Hepatocyte (in vitro differentiated cells): ENCODE measurements at regions not wholly inside any gene's neighbourhood (a gene's known extent, or its start where the extent isn't known, plus 50 kb on each side); places are given as distances from the start of the nearest gene placed in this dataset.

Experiments used
- EZH2 ChIP-seq: fragments of 200-600 bp; sonication (generic); IDR thresholded peaks from 2 replicates; pipeline ENCODE4 v1.6.1; 2016; ENCODE audit warnings: antibody characterized with exemption, mild to moderate bottlenecking, borderline replicate concordance
- TF ChIP-seq, protein P1 (sequence below): fragments of 200-600 bp; sonication (generic); IDR thresholded peaks from 2 replicates; pipeline ENCODE4 v1.5.1; 2016; ENCODE audit warnings: antibody characterized with exemption, mild to moderate bottlenecking; ENCODE audit not compliant: poor library complexity

DNA sequence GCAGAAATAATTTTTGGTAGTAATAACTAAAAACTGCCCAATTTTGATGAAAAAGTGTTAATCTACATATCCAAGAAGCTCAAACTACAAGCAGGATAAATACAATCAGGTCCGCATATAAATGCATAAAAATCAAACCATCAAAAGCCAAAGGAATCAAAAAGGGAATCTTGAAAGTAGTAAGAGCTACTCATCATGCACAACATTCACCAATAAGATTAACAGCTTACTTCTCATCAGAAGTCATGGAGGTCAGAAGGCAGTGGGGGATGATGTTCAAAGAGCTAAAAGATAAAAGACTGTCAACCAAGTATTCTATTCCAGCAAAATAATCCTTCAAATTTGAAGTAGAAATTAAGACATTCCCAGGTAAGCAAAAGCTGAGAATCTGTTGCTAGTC, 76.4 kb downstream of the CRPPA start:
- TF ChIP-seq, protein P1, sequence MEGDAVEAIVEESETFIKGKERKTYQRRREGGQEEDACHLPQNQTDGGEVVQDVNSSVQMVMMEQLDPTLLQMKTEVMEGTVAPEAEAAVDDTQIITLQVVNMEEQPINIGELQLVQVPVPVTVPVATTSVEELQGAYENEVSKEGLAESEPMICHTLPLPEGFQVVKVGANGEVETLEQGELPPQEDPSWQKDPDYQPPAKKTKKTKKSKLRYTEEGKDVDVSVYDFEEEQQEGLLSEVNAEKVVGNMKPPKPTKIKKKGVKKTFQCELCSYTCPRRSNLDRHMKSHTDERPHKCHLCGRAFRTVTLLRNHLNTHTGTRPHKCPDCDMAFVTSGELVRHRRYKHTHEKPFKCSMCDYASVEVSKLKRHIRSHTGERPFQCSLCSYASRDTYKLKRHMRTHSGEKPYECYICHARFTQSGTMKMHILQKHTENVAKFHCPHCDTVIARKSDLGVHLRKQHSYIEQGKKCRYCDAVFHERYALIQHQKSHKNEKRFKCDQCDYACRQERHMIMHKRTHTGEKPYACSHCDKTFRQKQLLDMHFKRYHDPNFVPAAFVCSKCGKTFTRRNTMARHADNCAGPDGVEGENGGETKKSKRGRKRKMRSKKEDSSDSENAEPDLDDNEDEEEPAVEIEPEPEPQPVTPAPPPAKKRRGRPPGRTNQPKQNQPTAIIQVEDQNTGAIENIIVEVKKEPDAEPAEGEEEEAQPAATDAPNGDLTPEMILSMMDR = no peak
- TF ChIP-seq EZH2 = no peak
